MM.1S (cell line): ENCODE measurements at regions not wholly inside any gene's neighbourhood (a gene's known extent, or its start where the extent isn't known, plus 50 kb on each side); places are given as distances from the start of the nearest gene placed in this dataset.

Experiments used
- DNase-seq: peaks from one replicate; pipeline ENCODE4 v3.0.0-alpha.2; 2015
- H2AFZ ChIP-seq: fragments of 300-600 bp; sonication (generic); 2 replicates; pipeline ENCODE4 v1.6.0; 2016; ENCODE audit warnings: antibody characterized with exemption, low read length
- H3F3A ChIP-seq: fragments of 300-600 bp; sonication (generic); 2 replicates; pipeline ENCODE4 v1.6.1; 2016; ENCODE audit warnings: mild to moderate bottlenecking, antibody characterized with exemption, low read length, moderate library complexity, mixed read lengths; ENCODE audit not compliant: insufficient read depth
- H3K27ac ChIP-seq: fragments of 300-600 bp; sonication (generic); 2 replicates; pipeline ENCODE4 v1.5.1; 2016; ENCODE audit warnings: mild to moderate bottlenecking, low read length
- H3K27me3 ChIP-seq: fragments of 300-600 bp; sonication (generic); replicated peaks from 2 replicates; pipeline ENCODE4 v1.6.0; 2016; ENCODE audit warnings: low read length; ENCODE audit not compliant: insufficient read depth
- H3K36me3 ChIP-seq: fragments of 300-600 bp; sonication (generic); replicated peaks from 2 replicates; pipeline ENCODE4 v1.6.1; 2016; ENCODE audit warnings: mild to moderate bottlenecking, low read length, mixed read lengths; ENCODE audit not compliant: insufficient read depth
- H3K4me1 ChIP-seq: fragments of 300-600 bp; sonication (generic); 2 replicates; pipeline ENCODE4 v1.6.1; 2016; ENCODE audit warnings: low read length, mixed read lengths
- H3K4me2 ChIP-seq: fragments of 300-600 bp; sonication (generic); 2 replicates; pipeline ENCODE4 v1.6.0; 2016; ENCODE audit warnings: low read depth, low read length
- H3K4me3 ChIP-seq: fragments of 300-600 bp; sonication (generic); 2 replicates; pipeline ENCODE4 v1.5.1; 2016; ENCODE audit warnings: low read length, mixed read lengths
- H3K79me2 ChIP-seq: fragments of 300-600 bp; sonication (generic); 2 replicates; pipeline ENCODE4 v1.6.1; 2016; ENCODE audit warnings: mixed run types, low read length, mixed read lengths
- H3K9ac ChIP-seq: fragments of 300-600 bp; sonication (generic); 2 replicates; pipeline ENCODE4 v1.6.1; 2016; ENCODE audit warnings: low read length, mixed read lengths
- H3K9me2 ChIP-seq: fragments of 300-600 bp; sonication (generic); replicated peaks from 2 replicates; pipeline ENCODE4 v1.6.1; 2016; ENCODE audit warnings: mild to moderate bottlenecking, low read length, mixed read lengths; ENCODE audit not compliant: insufficient read depth
- H3K9me3 ChIP-seq: fragments of 300-600 bp; sonication (generic); replicated peaks from 2 replicates; pipeline ENCODE4 v1.6.1; 2016; ENCODE audit warnings: mild to moderate bottlenecking, low read length, mixed read lengths; ENCODE audit not compliant: insufficient read depth
- H4K20me1 ChIP-seq: fragments of 300-600 bp; sonication (generic); 2 replicates; pipeline ENCODE4 v1.6.1; 2016; ENCODE audit warnings: mild to moderate bottlenecking, low read length, moderate library complexity, mixed read lengths; ENCODE audit not compliant: insufficient read depth
- CTCF ChIP-seq: fragments of 300-600 bp; sonication (generic); IDR thresholded peaks from 2 replicates; pipeline ENCODE4 v1.5.1; 2016; ENCODE audit warnings: antibody characterized with exemption, low read length, mixed read lengths
- EZH2 ChIP-seq: fragments of 300-600 bp; sonication (generic); optimal IDR thresholded peaks from 2 replicates; pipeline ENCODE3; 2017; ENCODE audit warnings: low read depth, mild to moderate bottlenecking, antibody characterized with exemption, low read length, mixed read lengths
- EZH2phosphoT487 ChIP-seq: fragments of 300-600 bp; sonication (generic); IDR thresholded peaks from 2 replicates; pipeline ENCODE4 v1.6.1; 2018; ENCODE audit warnings: antibody characterized with exemption, low read length

DNA sequence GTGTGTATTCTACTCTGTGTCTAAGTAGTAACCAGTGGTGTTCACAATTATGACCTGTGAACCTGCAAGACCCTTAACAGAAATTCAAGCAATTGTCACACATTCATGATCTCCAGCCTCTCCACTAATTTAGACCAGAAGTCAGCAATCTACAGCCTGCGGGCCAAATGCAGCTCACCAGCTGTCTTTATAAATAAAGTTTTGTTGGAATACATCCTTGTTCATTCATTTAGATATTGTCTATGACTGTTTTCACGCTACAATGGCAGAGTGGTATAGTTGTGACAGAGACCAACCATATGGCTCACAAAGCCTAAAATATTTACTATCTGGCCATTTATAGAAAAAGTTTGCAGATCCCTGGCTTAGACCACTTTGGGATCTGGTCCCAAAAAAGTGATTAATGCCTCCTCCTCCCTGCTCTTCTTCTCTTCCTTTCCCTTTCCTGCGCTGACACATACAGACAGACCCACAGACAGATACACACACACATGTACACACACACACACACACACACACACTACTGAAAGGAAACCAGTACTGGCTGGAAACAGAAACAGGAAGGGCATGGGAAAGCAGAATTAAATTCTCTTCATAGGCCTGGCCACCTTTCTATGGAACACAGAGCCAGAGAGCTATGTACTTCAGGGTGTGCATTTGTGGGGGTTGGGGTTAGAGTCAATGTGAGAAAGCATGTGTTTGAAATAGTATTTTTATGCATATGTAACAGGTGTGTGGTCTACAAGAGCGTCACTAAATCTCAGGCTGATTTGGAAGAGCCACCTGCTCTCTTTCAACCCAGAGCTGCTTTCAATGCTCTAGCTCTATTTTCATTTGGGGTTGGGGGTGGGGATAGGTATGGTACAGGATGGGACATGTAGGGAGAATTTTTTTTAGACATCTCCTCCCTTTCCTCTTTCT lies 49.7 kb upstream of the TMEM164 start:
- H3K4me3 ChIP-seq = peak overlapping the region; percentile 25; the same call in 1 of the 2 replicates
- H3F3A ChIP-seq = peaks cover 16% of the 10 kb centered on the region
- TF ChIP-seq CTCF (no peak), EZH2 (no peak), EZH2phosphoT487 (no peak)
- peak overlapping the region; percentile 97 for H3K27ac ChIP-seq
- H3K36me3 ChIP-seq = no peaks in the 10 kb centered on the region
- peak overlapping the region; percentile 43; the same call in 1 of the 2 replicates for H2AFZ ChIP-seq
- H3K79me2 ChIP-seq = no peaks in the 10 kb centered on the region
- H3K27me3 ChIP-seq = no peaks in the 10 kb centered on the region
- peak overlapping the region; percentile 67 for H3K4me2 ChIP-seq
- peaks cover 47% of the 10 kb centered on the region for H3K4me1 ChIP-seq
- H3K9me3 ChIP-seq = no peaks in the 10 kb centered on the region
- H3K9ac ChIP-seq = peak overlapping the region; percentile 61
- DNase-seq = peak; percentile 90
- no peaks in the 10 kb centered on the region for H3K9me2 ChIP-seq
- H4K20me1 ChIP-seq = no peaks in the 10 kb centered on the region
